Activated CD8-positive, alpha-beta memory T cell treated with anti-CD3 and anti-CD28 coated beads, Interleukin-2, amount 50 U/mL, for 4 hours (primary cell): ENCODE measurements at regions not wholly inside any gene's neighbourhood (a gene's known extent, or its start where the extent isn't known, plus 50 kb on each side); places are given as distances from the start of the nearest gene placed in this dataset.

Experiments used
- DNase-seq: peaks from one replicate; pipeline ENCODE4 v3.0.0-alpha.2; 2020

DNA sequence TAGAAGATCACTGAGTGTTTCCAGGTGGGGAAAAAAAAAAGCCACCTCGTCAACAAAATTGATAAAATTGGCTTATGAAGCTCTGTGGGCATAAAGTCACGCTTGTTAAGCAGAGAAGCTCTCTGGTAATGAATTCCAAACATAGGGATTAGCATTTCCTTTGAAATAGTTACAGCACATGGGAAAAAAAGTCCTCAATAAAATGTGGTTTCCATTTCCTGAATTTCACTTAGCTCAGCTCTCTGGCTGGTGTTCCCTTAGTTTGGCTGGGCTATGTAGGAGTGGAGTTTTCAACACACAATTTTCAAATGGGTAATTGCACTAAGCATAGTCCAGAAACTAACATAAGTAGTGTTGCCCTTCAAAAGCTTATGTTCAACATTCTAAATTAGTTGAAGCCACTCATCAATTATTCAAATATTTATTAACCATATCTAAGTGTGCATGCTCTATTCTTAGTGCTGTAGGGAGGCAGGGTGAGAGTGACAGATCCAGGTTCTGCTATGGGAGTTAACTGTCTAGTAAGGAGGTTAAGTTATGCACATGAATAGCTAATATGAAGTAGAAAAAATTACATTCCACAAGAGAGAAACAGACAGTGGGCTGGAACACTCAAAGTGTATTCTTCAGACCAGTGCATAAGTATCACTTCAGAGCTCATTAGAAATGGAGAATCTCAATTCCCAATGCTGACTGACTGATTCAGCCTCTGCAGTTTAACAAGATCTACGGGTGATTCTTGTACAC, 445.7 kb downstream of the SMARCA1 start:
- DNase-seq: no peak

DNA sequence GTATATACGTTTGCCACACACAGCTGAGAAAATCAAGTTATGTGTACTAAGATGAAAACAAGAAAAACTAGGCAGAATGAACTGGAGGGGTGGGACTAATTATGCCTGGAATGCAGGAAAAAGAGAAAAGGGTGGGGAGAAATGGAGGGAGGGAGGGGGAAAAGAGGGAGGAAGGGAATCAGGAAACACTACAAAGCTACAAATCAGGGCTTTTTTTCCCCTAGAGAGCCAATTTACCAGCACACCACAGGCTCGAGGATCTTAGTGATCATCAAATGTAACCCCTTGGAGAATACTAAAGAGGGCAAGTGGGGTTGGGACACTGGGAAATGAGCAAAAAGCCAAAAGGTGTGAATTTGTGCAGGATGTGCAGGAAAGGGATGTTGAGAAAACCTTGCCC, 451.9 kb downstream of the SMARCA1 start:
- no peak for DNase-seq

- DNase-seq: no peak
These were observed 457.4 kb downstream of the SMARCA1 start for GRCh38 chrX:129065895-129066294.

DNA sequence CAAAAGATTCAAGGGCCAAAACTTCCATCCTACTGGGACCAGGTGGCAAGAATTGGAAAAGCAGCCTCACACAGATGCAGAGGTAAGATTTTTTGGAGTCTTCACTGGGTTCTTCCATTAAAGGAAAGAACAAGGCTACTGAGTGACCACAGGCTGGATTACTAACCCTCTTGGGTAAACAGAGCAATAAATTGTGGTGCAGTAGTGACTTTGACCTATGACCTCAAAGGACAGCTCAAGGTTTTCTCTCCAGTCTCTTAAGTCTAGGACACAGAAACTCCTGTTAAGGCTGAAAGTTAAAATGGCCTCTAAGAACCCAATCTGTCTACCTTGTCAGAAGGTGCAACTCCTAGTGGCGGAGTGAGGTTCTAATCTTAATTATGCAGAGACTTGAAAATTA, 464.9 kb downstream of the SMARCA1 start:
- no peak for DNase-seq

- DNase-seq: no peak
These were observed 480.2 kb downstream of the SMARCA1 start for GRCh38 chrX:129043138-129043537.

- DNase-seq: no peak
These were observed 482.0 kb downstream of the SMARCA1 start for GRCh38 chrX:129041319-129041718.

DNA sequence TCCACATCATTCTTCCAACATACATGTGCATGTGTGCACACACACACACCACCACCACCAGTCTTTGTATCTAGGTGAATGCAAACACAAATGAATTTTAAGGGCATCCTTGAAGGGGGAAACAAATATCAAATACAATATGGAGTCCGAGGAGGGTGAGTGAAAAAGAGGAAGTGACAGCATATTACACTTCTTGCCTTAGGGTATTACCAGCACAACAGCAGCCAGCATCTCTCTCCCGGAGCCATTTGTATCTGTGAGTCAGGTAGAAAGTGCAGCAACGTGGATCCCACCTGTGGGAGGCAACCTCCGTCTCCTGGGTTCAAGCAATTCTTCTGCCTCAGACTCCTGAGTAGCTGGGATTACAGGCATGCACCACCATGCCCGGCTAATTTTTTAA, 483.2 kb downstream of the SMARCA1 start:
- no peak for DNase-seq

DNA sequence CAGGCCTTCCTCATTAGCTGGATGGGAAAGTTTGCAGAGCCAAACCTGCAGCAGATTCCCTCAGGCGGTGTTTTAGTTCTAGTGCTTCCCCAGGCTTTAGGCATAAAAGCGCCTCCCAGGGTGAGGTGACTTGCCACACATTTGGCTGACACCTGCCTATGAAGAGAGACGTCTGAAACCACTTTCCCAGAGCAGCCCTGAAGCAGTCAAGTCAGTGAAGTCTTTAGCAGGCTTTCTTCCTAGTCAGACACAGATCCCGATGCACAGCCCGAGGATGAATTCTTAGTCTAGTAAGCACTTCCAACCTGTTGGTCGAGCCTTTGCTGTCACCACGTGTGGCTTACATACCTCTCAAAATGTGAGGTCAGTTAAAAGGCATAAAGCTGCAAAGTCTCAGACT, 484.1 kb downstream of the SMARCA1 start:
- no peak for DNase-seq

GRCh38 chrX:129037389-129037788, 485.9 kb downstream of the SMARCA1 start:
- no peak for DNase-seq

GRCh38 chrX:129035180-129035579, 488.1 kb downstream of the SMARCA1 start:
- no peak for DNase-seq

- no peak for DNase-seq
These were observed 489.1 kb downstream of the SMARCA1 start for GRCh38 chrX:129034196-129034595.

DNA sequence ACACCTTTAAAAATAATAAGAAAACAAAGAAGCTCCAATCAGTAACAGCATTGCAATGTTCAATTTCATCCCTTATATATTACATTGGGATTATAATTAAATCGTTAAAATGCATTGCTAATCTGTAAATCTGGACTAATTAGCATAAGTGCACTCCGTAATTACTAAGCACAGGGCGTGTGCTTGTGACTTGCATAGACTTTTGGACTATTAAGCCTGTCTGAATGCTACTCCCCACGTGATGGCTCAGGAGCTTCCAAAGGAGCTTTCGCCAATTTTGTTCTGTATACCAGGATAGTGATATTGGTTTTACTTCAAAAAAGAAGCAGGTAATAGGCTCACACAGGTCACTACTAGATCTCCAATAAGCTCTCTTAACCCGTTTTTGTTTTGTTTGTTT, 497.1 kb downstream of the SMARCA1 start:
- DNase-seq: no peak

DNA sequence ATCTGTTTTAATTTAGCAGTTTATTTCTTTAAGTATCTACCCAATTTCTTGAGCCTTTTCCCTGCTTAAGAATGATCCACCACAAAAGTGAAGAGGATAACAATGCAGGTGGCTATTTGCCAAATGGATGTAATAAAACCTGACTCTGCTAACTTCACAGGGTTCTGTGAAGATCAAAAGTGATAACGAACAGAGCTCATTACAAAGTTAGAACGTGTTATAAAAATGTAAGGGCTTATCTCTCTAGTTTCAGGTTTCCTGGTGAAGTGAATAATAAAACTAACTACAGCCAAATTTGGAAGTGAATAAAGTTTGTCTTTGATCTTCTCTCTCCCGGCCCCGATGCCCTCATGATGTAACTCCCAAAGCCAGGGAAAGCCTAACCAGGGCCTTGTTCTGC, 497.9 kb downstream of the SMARCA1 start:
- DNase-seq: no peak

- no peak for DNase-seq
These were observed 503.9 kb downstream of the SMARCA1 start for GRCh38 chrX:129019412-129019811.

DNA sequence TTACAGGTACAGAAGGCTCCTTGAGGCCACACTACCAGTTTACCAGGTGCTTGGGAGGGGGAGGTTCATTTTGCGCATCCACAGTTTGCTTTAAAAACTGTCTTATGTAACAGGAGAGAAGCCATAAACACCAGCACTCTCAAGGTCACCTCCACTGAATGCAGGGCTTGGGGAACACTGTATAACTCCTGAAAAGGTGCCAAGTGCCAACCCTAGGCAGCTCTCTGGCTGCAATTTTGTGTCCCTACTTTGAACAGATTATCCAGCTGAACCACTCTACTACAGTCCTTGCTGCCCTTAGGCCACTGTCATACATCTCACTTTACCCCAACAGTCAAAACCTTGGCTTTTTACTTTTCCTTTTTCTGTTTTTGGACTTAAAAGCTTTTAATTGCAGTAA, 507.9 kb downstream of the SMARCA1 start:
- DNase-seq: no peak

- DNase-seq: no peak
These were observed 509.7 kb downstream of the SMARCA1 start for GRCh38 chrX:129013574-129013973.

GRCh38 chrX:129007631-129008030, 515.7 kb downstream of the SMARCA1 start:
- DNase-seq: no peak

DNA sequence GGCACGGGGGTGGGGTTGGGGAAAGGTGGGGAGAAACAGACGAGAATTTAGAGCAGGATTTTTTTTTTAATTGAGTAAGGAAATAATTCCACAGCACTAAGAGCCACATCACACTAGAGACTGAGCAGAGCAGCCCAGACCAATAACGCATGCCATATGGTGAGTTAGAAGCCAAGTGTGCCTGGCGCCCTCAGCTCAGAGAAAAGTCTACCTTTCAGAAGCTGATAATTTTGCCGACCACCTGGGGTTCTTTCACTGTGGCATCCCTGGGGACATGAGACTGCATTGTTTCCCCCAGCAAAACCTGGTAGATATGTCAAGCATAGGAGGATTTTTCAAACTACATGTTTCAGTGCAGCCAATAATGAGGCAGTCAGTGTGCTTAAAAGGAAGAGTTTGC, 516.8 kb downstream of the SMARCA1 start:
- no peak for DNase-seq

DNA sequence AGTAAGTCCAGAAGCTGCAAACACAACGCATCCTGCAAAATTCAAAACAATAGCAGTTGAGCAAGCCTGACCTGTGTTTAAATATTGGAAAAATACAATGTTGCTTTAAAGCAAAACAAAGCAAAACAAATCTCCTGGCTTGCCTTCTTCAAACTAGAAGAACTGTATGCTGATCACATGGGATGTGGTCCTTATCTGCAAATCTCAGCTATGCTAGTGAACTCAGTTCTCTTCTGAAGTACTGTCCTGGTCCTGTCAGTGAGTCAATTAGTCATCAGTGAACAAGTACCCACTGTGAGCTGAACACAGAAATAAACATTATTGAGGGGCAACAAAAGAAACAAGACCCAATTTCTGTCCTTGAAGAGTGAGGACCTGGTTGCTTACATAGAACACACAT, 522.5 kb downstream of the SMARCA1 start:
- no peak for DNase-seq

DNA sequence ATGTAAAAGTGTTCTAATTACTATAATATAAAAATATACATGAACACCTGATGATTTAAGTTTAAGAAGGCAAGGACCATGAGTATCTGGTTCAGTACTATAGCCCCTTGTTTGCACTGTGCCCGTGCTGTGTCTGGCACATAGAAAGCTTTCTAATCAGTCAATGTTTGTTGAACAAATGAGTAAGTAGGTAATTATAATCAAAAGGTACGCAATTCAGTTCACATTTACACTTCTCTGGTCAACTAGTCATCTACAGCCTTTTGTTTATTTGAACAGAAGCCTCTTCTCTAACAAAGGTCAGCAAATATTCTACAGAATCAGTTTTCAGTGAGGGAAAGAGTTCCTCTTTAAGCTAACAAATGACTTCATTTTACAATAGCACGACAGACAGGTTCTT, 523.3 kb downstream of the SMARCA1 start:
- DNase-seq: no peak

- no peak for DNase-seq
These were observed 531.0 kb downstream of the SMARCA1 start for GRCh38 chrX:128992107-128992971.

DNA sequence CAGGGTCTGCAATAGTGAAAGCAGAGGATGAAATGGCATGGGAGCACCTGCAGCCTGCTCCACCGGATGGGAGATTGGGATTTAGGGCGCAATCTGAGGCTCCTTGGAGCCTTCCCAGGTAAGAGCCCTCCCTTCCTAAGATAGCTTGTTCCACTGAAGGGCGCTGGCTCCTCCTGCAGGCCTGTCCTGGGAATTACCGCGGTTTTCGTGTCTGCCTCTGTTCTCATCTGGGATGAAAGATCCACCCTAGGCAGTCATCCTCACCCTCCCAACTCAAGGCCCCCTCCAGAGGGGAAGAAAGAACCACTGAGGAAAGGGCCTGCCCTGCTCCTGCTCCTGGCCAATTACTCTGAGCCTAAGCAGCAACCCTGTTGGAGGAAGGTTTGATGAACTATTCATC, 547.5 kb downstream of the SMARCA1 start:
- DNase-seq: no peak

DNA sequence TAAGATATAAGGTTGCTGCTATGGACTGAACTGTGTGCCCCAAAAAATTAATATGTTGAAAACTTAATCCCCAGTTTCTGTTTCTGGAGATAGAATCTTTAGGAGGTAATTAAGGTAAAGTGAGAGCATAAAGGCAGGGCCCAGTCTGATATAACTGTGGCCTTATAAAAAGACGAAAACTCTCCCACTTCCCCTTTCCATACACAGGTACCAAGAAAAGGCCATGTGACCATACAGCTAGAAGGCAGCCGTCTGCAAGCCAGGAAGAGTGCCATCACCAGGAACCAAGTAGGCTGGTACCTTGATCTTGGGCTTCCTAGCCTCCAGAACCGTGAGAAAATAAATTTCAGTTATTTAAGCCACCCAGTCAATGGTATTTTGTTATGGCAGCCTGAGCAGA, 550.3 kb downstream of the SMARCA1 start:
- no peak for DNase-seq

DNA sequence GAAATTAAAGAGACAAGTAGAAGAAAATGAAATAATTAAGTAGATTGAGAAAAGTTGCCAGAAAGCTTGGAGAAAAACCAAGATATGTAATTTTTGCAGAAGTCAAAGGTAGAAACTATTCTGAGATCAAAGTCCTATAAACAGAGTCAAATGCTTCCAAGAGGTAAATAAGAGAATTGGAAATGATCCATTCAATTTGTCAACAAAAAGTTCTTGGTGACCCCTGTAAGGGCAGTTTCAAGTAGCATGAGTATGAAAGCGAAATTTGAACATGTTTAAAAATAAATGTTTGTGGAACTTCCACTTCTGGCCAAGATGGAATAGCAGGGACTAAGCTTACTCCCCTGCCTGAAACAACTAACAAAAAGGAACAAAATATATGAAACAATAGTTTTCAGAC, 562.0 kb downstream of the SMARCA1 start:
- no peak for DNase-seq
